ENCODE measurements at regions not wholly inside any gene's neighbourhood (a gene's known extent, or its start where the extent isn't known, plus 50 kb on each side); places are given as distances from the start of the nearest gene placed in this dataset.
A peak's percentile ranks its signal among the peaks of the same experiment; 100 is the strongest.

DNA sequence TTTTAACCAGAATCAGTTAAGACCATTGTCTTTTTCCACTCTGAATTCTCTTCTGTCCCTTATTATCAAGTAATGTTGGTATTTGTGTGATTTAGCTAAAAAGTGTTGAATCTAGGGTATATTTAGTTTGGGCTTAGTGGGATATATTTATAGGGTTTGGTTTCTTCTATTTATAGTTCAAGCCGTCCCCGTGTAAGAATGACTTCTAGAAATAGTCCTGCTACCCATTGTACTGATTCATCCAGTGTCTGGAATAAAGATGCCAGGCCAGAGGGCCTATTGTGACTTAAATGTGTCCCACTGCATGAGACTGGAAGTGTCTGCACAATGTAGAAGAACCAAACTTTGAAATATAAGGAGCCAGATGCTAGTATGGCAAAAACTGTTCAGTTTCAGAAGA lies 364.8 kb downstream of the TNS1 start:
- H2BK15ac ChIP-seq (ENCODE audit: low read length): no peak overlapping the region
- WGBS, 2 donors (ENCODE audit: extremely low coverage in 2 of 2, insufficient read length in 2 of 2, insufficient replicate concordance in 1 of 2): no CpG with 5 or more reads among the region's 2 CpGs
- no peaks in the 10 kb centered on the region for H3K79me1 ChIP-seq (ENCODE audit: low read depth, low read length)
- H3K4ac ChIP-seq (ENCODE audit: low read length): no peak overlapping the region
- no peak overlapping the region for H3K4me3 ChIP-seq (ENCODE audit: low read length in 2 of 2)
- no peak overlapping the region for H2AK5ac ChIP-seq (ENCODE audit: low read depth, low read length)
- no peak overlapping the region for H2BK5ac ChIP-seq (ENCODE audit: low read length)
- no peak overlapping the region for H2AFZ ChIP-seq (ENCODE audit: low read length)
- no peak overlapping the region for H3K14ac ChIP-seq (ENCODE audit: low read length)
- no peak overlapping the region for H2BK120ac ChIP-seq (ENCODE audit: low read depth, low read length)
- H3K36me3 ChIP-seq (replicated peaks in 1 of 2; ENCODE audit: control insufficient read depth in 2 of 2, insufficient read depth in 2 of 2, low read length in 2 of 2): no peaks in the 10 kb centered on the region
- no peak overlapping the region for H2BK12ac ChIP-seq (ENCODE audit: low read length)
- no peak overlapping the region for H3K27ac ChIP-seq (replicated peaks; ENCODE audit: low read length)
- H4K91ac ChIP-seq (ENCODE audit: low read depth, low read length, poor library complexity): no peak overlapping the region
- peaks cover 0 to 8% of the 10 kb centered on the region in 2 donors for H3K4me1 ChIP-seq (ENCODE audit: control insufficient read depth in 2 of 2, insufficient read depth in 1 of 2, low read depth in 1 of 2, low read length in 2 of 2)
- no peak overlapping the region for H3K18ac ChIP-seq (ENCODE audit: low read length)
- no peak overlapping the region for H3K9ac ChIP-seq (ENCODE audit: low read depth, low read length, poor library complexity)
- no peaks in the 10 kb centered on the region for H3K9me3 ChIP-seq (replicated peaks in 1 of 2; ENCODE audit: control insufficient read depth in 2 of 2, insufficient read depth in 1 of 2, low read depth in 1 of 2, low read length in 2 of 2)
- no peak overlapping the region for H3K23ac ChIP-seq (ENCODE audit: low read depth, low read length, poor library complexity)
- DNase-seq (ENCODE audit: low spot score): no peak
- no peaks in the 10 kb centered on the region for H3K27me3 ChIP-seq (ENCODE audit: control insufficient read depth in 3 of 3, insufficient read depth in 3 of 3, low read depth in 1 of 3, low read length in 3 of 3)
- no peak overlapping the region for H4K8ac ChIP-seq (ENCODE audit: low read depth, low read length)
- H3K4me2 ChIP-seq (ENCODE audit: insufficient read depth, low read length, poor library complexity, severe bottlenecking): no peak overlapping the region

DNA sequence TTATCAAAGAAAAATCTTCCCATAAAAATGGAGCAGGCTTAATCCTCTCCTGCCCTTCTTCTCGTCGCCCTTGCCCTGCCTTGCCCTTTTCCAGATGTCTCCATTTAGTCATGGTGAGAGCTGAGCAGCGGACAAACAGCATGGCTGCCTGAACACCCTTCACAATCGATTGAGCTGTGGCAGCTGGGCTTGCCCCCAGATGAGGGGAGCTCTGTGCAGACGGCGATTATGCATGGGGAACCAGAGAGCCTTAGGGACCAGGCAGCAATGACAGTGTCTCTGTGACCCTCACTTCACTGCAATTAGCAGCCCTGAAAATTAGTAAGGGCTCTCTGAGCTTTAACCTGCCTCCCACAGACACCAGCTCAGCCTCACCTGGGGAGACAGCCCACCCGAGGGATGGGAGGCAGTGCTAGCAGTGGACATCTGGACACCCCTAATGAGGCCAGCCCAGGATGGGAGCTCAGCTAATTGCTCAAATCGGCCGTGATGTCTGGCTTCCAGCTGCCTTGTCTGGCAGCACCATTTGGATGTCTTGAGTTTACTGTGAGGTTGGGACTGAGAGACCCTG lies 365.7 kb downstream of the TNS1 start:
- Histone ChIP-seq H3K23ac (ENCODE audit: low read depth, low read length, poor library complexity) (no peak overlapping the region), H3K79me1 (ENCODE audit: low read depth, low read length) (no peaks in the 10 kb centered on the region), H2BK15ac (ENCODE audit: low read length) (peak overlapping the region; percentile 71), H3K4me1 (ENCODE audit: control insufficient read depth in 2 of 2, insufficient read depth in 1 of 2, low read depth in 1 of 2, low read length in 2 of 2) (peaks cover 0 to 8% of the 10 kb centered on the region in 2 donors), H3K14ac (ENCODE audit: low read length) (no peak overlapping the region), H3K4ac (ENCODE audit: low read length) (no peak overlapping the region), H2BK5ac (ENCODE audit: low read length) (no peak overlapping the region), H4K8ac (ENCODE audit: low read depth, low read length) (no peak overlapping the region), H3K18ac (ENCODE audit: low read length) (peak overlapping the region; percentile 46), H3K9ac (ENCODE audit: low read depth, low read length, poor library complexity) (no peak overlapping the region), H2AFZ (ENCODE audit: low read length) (no peak overlapping the region), H4K91ac (ENCODE audit: low read depth, low read length, poor library complexity) (no peak overlapping the region), H2BK120ac (ENCODE audit: low read depth, low read length) (no peak overlapping the region), H3K9me3 (replicated peaks in 1 of 2; ENCODE audit: control insufficient read depth in 2 of 2, insufficient read depth in 1 of 2, low read depth in 1 of 2, low read length in 2 of 2) (no peaks in the 10 kb centered on the region), H2BK12ac (ENCODE audit: low read length) (no peak overlapping the region), H3K27me3 (ENCODE audit: control insufficient read depth in 3 of 3, insufficient read depth in 3 of 3, low read depth in 1 of 3, low read length in 3 of 3) (no peaks in the 10 kb centered on the region), H2AK5ac (ENCODE audit: low read depth, low read length) (no peak overlapping the region), H3K27ac (replicated peaks; ENCODE audit: low read length) (no peak overlapping the region), H3K36me3 (replicated peaks in 1 of 2; ENCODE audit: control insufficient read depth in 2 of 2, insufficient read depth in 2 of 2, low read length in 2 of 2) (no peaks in the 10 kb centered on the region), H3K4me3 (ENCODE audit: low read length in 2 of 2) (no peak overlapping the region), H3K4me2 (ENCODE audit: insufficient read depth, low read length, poor library complexity, severe bottlenecking) (no peak overlapping the region)
- WGBS, 2 donors (ENCODE audit: extremely low coverage in 2 of 2, insufficient read length in 2 of 2, insufficient replicate concordance in 1 of 2): no CpG with 5 or more reads among the region's 9 CpGs
- no peak for DNase-seq (ENCODE audit: low spot score)

DNA sequence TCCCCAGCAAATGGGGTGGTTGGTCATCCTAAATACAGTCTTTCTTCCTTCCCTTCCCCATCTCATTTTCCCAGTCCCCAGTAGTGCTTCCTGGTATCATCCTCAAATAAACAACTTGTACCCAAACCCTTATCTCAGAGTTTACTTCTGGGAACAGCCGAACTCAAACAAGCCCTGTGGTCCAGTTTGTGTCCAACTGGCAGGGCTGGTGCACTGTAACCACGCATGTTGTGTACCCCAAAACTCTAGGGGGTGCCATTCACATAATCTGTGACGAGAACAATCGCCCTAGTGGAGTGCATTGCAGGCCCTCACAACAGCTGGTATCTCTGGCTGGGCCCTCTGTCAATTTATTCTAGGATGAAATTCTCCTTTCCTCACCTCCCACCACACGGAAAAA lies 366.2 kb downstream of the TNS1 start:
- Histone ChIP-seq H2BK15ac (ENCODE audit: low read length) (no peak overlapping the region), H3K9me3 (replicated peaks in 1 of 2; ENCODE audit: control insufficient read depth in 2 of 2, insufficient read depth in 1 of 2, low read depth in 1 of 2, low read length in 2 of 2) (no peaks in the 10 kb centered on the region), H3K9ac (ENCODE audit: low read depth, low read length, poor library complexity) (no peak overlapping the region), H2AFZ (ENCODE audit: low read length) (no peak overlapping the region), H3K4me3 (ENCODE audit: low read length in 2 of 2) (no peak overlapping the region), H3K27me3 (ENCODE audit: control insufficient read depth in 3 of 3, insufficient read depth in 3 of 3, low read depth in 1 of 3, low read length in 3 of 3) (no peaks in the 10 kb centered on the region), H3K23ac (ENCODE audit: low read depth, low read length, poor library complexity) (no peak overlapping the region), H3K36me3 (replicated peaks in 1 of 2; ENCODE audit: control insufficient read depth in 2 of 2, insufficient read depth in 2 of 2, low read length in 2 of 2) (no peaks in the 10 kb centered on the region), H2BK12ac (ENCODE audit: low read length) (no peak overlapping the region), H2BK5ac (ENCODE audit: low read length) (no peak overlapping the region), H3K18ac (ENCODE audit: low read length) (no peak overlapping the region), H3K4me2 (ENCODE audit: insufficient read depth, low read length, poor library complexity, severe bottlenecking) (no peak overlapping the region), H3K4me1 (ENCODE audit: control insufficient read depth in 2 of 2, insufficient read depth in 1 of 2, low read depth in 1 of 2, low read length in 2 of 2) (peaks cover 0 to 8% of the 10 kb centered on the region in 2 donors), H4K91ac (ENCODE audit: low read depth, low read length, poor library complexity) (no peak overlapping the region), H3K4ac (ENCODE audit: low read length) (no peak overlapping the region), H2BK120ac (ENCODE audit: low read depth, low read length) (no peak overlapping the region), H3K27ac (replicated peaks; ENCODE audit: low read length) (no peak overlapping the region), H2AK5ac (ENCODE audit: low read depth, low read length) (no peak overlapping the region), H3K14ac (ENCODE audit: low read length) (no peak overlapping the region), H4K8ac (ENCODE audit: low read depth, low read length) (no peak overlapping the region), H3K79me1 (ENCODE audit: low read depth, low read length) (no peaks in the 10 kb centered on the region)
- DNase-seq (ENCODE audit: low spot score): no peak
- no CpG with 5 or more reads among the region's 5 CpGs for WGBS, 2 donors (ENCODE audit: extremely low coverage in 2 of 2, insufficient read length in 2 of 2, insufficient replicate concordance in 1 of 2)

DNA sequence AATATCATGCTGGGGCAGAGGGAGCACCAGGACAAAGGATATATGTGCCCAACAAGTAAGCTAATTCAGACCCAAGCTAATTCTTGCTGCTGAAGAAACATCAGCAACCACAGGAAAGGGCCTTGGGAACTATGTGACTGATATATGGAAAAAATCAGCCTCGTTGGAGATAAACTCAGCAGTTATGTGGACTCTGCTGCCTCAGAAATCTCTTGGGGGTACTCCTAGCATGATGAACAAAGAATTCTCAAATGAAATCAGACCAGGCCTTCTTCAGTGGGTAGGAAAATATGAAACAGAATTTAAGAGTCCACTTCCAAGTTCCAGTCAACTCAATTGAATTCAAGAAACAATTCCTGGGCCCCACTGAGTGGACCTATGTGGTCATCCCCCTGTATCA lies 367.9 kb downstream of the TNS1 start:
- Histone ChIP-seq H3K27ac (replicated peaks; ENCODE audit: low read length) (no peak overlapping the region), H4K8ac (ENCODE audit: low read depth, low read length) (no peak overlapping the region), H2AFZ (ENCODE audit: low read length) (no peak overlapping the region), H2AK5ac (ENCODE audit: low read depth, low read length) (no peak overlapping the region), H3K23ac (ENCODE audit: low read depth, low read length, poor library complexity) (no peak overlapping the region), H3K4me1 (ENCODE audit: control insufficient read depth in 2 of 2, insufficient read depth in 1 of 2, low read depth in 1 of 2, low read length in 2 of 2) (peaks cover 0 to 13% of the 10 kb centered on the region in 2 donors), H3K27me3 (ENCODE audit: control insufficient read depth in 3 of 3, insufficient read depth in 3 of 3, low read depth in 1 of 3, low read length in 3 of 3) (no peaks in the 10 kb centered on the region), H3K36me3 (replicated peaks in 1 of 2; ENCODE audit: control insufficient read depth in 2 of 2, insufficient read depth in 2 of 2, low read length in 2 of 2) (no peaks in the 10 kb centered on the region), H3K9me3 (replicated peaks in 1 of 2; ENCODE audit: control insufficient read depth in 2 of 2, insufficient read depth in 1 of 2, low read depth in 1 of 2, low read length in 2 of 2) (no peaks in the 10 kb centered on the region), H3K9ac (ENCODE audit: low read depth, low read length, poor library complexity) (no peak overlapping the region), H4K91ac (ENCODE audit: low read depth, low read length, poor library complexity) (no peak overlapping the region), H2BK15ac (ENCODE audit: low read length) (no peak overlapping the region), H3K14ac (ENCODE audit: low read length) (no peak overlapping the region), H3K79me1 (ENCODE audit: low read depth, low read length) (no peaks in the 10 kb centered on the region), H2BK5ac (ENCODE audit: low read length) (no peak overlapping the region), H3K4me2 (ENCODE audit: insufficient read depth, low read length, poor library complexity, severe bottlenecking) (no peak overlapping the region), H3K4ac (ENCODE audit: low read length) (no peak overlapping the region), H2BK120ac (ENCODE audit: low read depth, low read length) (no peak overlapping the region), H2BK12ac (ENCODE audit: low read length) (no peak overlapping the region), H3K4me3 (ENCODE audit: low read length in 2 of 2) (no peak overlapping the region), H3K18ac (ENCODE audit: low read length) (no peak overlapping the region)
- no peak for DNase-seq (ENCODE audit: low spot score)
- no CpG with 5 or more reads among the region's 1 CpG for WGBS, 2 donors (ENCODE audit: extremely low coverage in 2 of 2, insufficient read length in 2 of 2, insufficient replicate concordance in 1 of 2)

All from neuronal stem cell (in vitro differentiated cells).